ENCODE measurements at regions not wholly inside any gene's neighbourhood (a gene's known extent, or its start where the extent isn't known, plus 50 kb on each side); places are given as distances from the start of the nearest gene placed in this dataset.

DNA sequence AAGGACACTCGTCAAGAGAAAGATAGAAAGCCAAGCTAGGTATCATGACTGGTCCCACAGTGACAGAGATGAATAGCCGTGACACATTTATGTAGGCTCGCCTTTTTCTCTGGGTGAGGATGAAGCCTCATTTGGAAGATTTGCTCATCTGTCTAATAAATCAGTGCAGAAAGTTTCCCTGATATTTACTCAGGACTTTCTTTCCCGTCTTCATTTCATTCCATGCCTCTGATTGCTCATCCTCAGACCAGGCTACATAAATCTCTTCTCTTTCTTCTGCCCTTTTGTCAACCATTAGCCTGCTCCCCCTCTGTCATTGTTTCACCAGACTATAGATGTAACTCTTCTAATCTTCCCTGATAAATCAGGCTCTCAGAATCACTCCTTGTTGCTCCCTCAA lies 361.8 kb upstream of the MEIS1 start:
- TF ChIP-seq, protein P1, sequence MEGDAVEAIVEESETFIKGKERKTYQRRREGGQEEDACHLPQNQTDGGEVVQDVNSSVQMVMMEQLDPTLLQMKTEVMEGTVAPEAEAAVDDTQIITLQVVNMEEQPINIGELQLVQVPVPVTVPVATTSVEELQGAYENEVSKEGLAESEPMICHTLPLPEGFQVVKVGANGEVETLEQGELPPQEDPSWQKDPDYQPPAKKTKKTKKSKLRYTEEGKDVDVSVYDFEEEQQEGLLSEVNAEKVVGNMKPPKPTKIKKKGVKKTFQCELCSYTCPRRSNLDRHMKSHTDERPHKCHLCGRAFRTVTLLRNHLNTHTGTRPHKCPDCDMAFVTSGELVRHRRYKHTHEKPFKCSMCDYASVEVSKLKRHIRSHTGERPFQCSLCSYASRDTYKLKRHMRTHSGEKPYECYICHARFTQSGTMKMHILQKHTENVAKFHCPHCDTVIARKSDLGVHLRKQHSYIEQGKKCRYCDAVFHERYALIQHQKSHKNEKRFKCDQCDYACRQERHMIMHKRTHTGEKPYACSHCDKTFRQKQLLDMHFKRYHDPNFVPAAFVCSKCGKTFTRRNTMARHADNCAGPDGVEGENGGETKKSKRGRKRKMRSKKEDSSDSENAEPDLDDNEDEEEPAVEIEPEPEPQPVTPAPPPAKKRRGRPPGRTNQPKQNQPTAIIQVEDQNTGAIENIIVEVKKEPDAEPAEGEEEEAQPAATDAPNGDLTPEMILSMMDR (conservative IDR thresholded peaks at IDR 0.05; ENCODE audit: low read depth, low read length), result no peak
- TF ChIP-seq EZH2 (IDR thresholded peaks at IDR 0.05; ENCODE audit: borderline replicate concordance, low read depth, low read length, poor library complexity, severe bottlenecking), result no peak
